ENCODE measurements at regions not wholly inside any gene's neighbourhood (a gene's known extent, or its start where the extent isn't known, plus 50 kb on each side); places are given as distances from the start of the nearest gene placed in this dataset.

GRCh38 chr6:18585032-18585573, 198.0 kb downstream of the RNF144B start:
- Histone ChIP-seq H2AFZ (ENCODE audit: low read depth) (no peak overlapping the region), H3K36me3 (replicated peaks in 1 of 2; ENCODE audit: control insufficient read depth in 1 of 2, insufficient read depth in 2 of 2, low read length in 1 of 2) (no peaks in the 10 kb centered on the region), H3K9me2 (no peaks in the 10 kb centered on the region), H3K27me3 (ENCODE audit: insufficient read depth) (no peaks in the 10 kb centered on the region), H3K4me2 (peak overlapping the region; percentile 21; the same call in 1 of the 2 replicates), H3F3A (replicated peaks; ENCODE audit: insufficient read depth) (no peaks in the 10 kb centered on the region), H3K79me2 (ENCODE audit: insufficient read depth) (no peaks in the 10 kb centered on the region), H3K9ac (no peak overlapping the region), H3K9me3 (no peaks in the 10 kb centered on the region), H3K4me3 (ENCODE audit: low read depth in 2 of 2, low read length in 1 of 2) (no peak overlapping the region), H3K27ac (ENCODE audit: low read depth in 2 of 2, low read length in 1 of 2) (no peak overlapping the region), H3K4me1 (ENCODE audit: control insufficient read depth in 1 of 2, insufficient read depth in 2 of 2, low read depth in 1 of 2, low read length in 1 of 2) (peaks cover 2 to 11% of the 10 kb centered on the region in 2 experiments; a peak in 2 of 4 replicates), H4K20me1 (ENCODE audit: insufficient read depth) (no peaks in the 10 kb centered on the region)
- TF ChIP-seq JUND (IDR thresholded peaks at IDR 0.05) (peak; percentile 52), RFX5 (IDR thresholded peaks at IDR 0.05; ENCODE audit: low read length) (no peak), TCF12 (IDR thresholded peaks at IDR 0.05) (peak; percentile 54; the same call in 1 of the 2 replicates), FOSL2 (IDR thresholded peaks at IDR 0.05; ENCODE audit: borderline replicate concordance, low read depth) (peak; percentile 50), EP300 (IDR thresholded peaks at IDR 0.05; ENCODE audit: borderline replicate concordance in 1 of 2, low read depth in 1 of 2, low read length in 1 of 2) (peak in 1 of 2 experiments; percentile 27; a peak in 1 of 4 replicates)
- POLR2A ChIA-PET = no interaction called here
- 4% methylated on average over 4 of the region's 4 CpGs for WGBS (ENCODE audit: low lambda C conversion rate)
- DNase-seq = no peak
- CTCF ChIA-PET = no interaction called here

- whole genome bisulfite sequencing (ENCODE audit: low lambda C conversion rate) = 82% methylated on average over 8 of the region's 8 CpGs
- no peak overlapping the region for H2AFZ ChIP-seq (ENCODE audit: low read depth)
- H3K79me2 ChIP-seq (ENCODE audit: insufficient read depth) = no peaks in the 10 kb centered on the region
- H3K9ac ChIP-seq = no peak overlapping the region
- no peaks in the 10 kb centered on the region for H3K27me3 ChIP-seq (ENCODE audit: insufficient read depth)
- H3K36me3 ChIP-seq (replicated peaks in 1 of 2; ENCODE audit: control insufficient read depth in 1 of 2, insufficient read depth in 2 of 2, low read length in 1 of 2) = no peaks in the 10 kb centered on the region
- H3K9me3 ChIP-seq = no peaks in the 10 kb centered on the region
- no peaks in the 10 kb centered on the region for H3F3A ChIP-seq (replicated peaks; ENCODE audit: insufficient read depth)
- ChIA-PET POLR2A (interaction anchor here (0.9 kb wide), 1 partner anchor 10 kb away, joined by 3 read pairs; no protein-coding TSS in a partner anchor), CTCF (no interaction called here)
- no peak for DNase-seq
- H3K9me2 ChIP-seq = no peaks in the 10 kb centered on the region
- no peak overlapping the region for H3K4me3 ChIP-seq (ENCODE audit: low read depth in 2 of 2, low read length in 1 of 2)
- H4K20me1 ChIP-seq (ENCODE audit: insufficient read depth) = no peaks in the 10 kb centered on the region
- TF ChIP-seq TCF12 (IDR thresholded peaks at IDR 0.05) (no peak), EP300 (IDR thresholded peaks at IDR 0.05; ENCODE audit: borderline replicate concordance in 1 of 2, low read depth in 1 of 2, low read length in 1 of 2) (no peak), MAX (IDR thresholded peaks at IDR 0.05; ENCODE audit: low read depth) (no peak), USF2 (IDR thresholded peaks at IDR 0.05; ENCODE audit: borderline replicate concordance, low read depth, low read length) (no peak), FOSL2 (IDR thresholded peaks at IDR 0.05; ENCODE audit: borderline replicate concordance, low read depth) (no peak), FOXJ3 (CRISPR knock-in tag; IDR thresholded peaks at IDR 0.05) (no peak)
- no peak overlapping the region for H3K27ac ChIP-seq (ENCODE audit: low read depth in 2 of 2, low read length in 1 of 2)
- peaks cover 2 to 11% of the 10 kb centered on the region in 2 experiments; a peak in 2 of 4 replicates for H3K4me1 ChIP-seq (ENCODE audit: control insufficient read depth in 1 of 2, insufficient read depth in 2 of 2, low read depth in 1 of 2, low read length in 1 of 2)
- no peak overlapping the region for H3K4me2 ChIP-seq
Observed at GRCh38 chr6:18586133-18586532, 199.0 kb downstream of the RNF144B start.
